Activated T-cell treated with anti-CD3 and anti-CD28 coated beads, Interleukin-2, amount 50 U/mL, for 24 hours (primary cell): ENCODE measurements at regions not wholly inside any gene's neighbourhood (a gene's known extent, or its start where the extent isn't known, plus 50 kb on each side); places are given as distances from the start of the nearest gene placed in this dataset.

Experiments
- DNase-seq: peaks from one replicate; pipeline ENCODE4 v3.0.0-alpha.2; 2020
- H3K27ac Mint-ChIP-seq: 2 replicates; pipeline ENCODE4 v1.8.0; 2020; ENCODE audit warnings: mild to moderate bottlenecking, mixed read lengths
- H3K27me3 Mint-ChIP-seq: 2 replicates; pipeline ENCODE4 v1.8.0; 2020; ENCODE audit warnings: mixed read lengths
- H3K36me3 Mint-ChIP-seq: 2 replicates; pipeline ENCODE4 v1.8.0; 2020; ENCODE audit warnings: low read depth, mixed read lengths
- H3K4me1 Mint-ChIP-seq: 2 replicates; pipeline ENCODE4 v1.8.0; 2020; ENCODE audit warnings: low read depth, mixed read lengths
- H3K4me3 Mint-ChIP-seq: 2 replicates; pipeline ENCODE4 v1.8.0; 2020; ENCODE audit warnings: mild to moderate bottlenecking, moderate library complexity, mixed read lengths
- H3K9me3 Mint-ChIP-seq: 2 replicates; pipeline ENCODE4 v1.8.0; 2020; ENCODE audit warnings: mixed read lengths

DNA sequence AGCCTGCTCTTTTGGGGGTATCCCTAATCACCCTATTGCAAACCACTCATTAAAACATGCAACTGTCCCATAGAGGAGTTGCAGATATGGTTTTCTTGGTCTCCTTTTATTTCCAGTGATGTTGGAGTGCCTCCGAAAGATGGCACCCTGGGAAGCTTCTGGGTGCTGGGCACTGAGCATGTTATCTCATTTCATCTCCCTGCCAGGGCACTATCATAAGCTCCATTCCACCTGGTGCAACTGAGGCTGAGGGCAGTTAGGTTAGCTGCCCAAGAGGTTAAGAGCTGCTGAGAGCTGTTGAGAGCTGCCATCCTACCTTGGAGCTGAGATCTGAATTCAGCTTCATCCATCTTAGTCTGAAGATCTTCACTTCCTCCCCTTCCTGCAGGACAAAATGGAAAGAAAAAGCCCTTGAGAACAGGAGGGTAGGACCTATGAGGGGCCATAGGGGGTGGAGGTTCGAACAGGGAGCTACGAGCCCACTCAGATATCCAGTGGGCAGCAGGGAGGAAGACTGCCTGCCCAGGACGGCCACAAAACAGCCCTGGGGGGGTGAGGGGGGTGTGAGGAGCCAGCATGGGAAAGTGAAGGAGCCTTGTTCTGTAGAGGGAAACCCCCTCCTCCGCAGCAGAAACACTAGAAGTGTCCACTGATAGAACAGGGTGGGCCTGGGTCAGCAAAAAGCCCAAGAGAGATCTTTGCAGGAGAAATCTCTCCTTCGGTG lies 202.5 kb downstream of the ZFP36L2 start:
- DNase-seq: no peak
- no peak overlapping the region for H3K27ac Mint-ChIP-seq
- no peaks in the 10 kb centered on the region for H3K27me3 Mint-ChIP-seq
- H3K36me3 Mint-ChIP-seq: no peaks in the 10 kb centered on the region
- H3K9me3 Mint-ChIP-seq: peaks cover 9% of the 10 kb centered on the region
- H3K4me3 Mint-ChIP-seq: no peak overlapping the region
- peaks cover 12% of the 10 kb centered on the region for H3K4me1 Mint-ChIP-seq

DNA sequence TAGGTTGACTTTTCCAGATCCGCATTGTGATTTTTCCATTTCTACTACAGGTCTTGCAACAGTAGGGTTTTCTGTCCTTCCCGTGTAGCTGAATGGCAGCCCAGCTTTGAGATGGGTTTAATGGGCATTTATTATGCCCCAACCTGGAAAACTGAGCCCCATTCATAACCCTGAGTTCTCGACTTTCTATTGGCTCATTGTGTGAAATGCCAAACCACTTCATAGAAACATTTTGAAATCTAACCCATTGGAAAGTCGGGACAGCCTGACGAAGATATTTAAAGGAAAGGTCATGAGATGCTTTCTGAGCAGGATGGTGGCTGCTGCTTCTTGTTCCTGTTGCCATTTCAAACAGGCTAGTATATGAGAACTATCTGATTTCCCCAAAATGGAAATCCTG lies 203.5 kb downstream of the ZFP36L2 start:
- Mint-ChIP-seq H3K9me3 (peaks cover 9% of the 10 kb centered on the region), H3K27ac (no peak overlapping the region), H3K4me1 (peaks cover 12% of the 10 kb centered on the region), H3K36me3 (no peaks in the 10 kb centered on the region), H3K27me3 (no peaks in the 10 kb centered on the region), H3K4me3 (no peak overlapping the region)
- no peak for DNase-seq

DNA sequence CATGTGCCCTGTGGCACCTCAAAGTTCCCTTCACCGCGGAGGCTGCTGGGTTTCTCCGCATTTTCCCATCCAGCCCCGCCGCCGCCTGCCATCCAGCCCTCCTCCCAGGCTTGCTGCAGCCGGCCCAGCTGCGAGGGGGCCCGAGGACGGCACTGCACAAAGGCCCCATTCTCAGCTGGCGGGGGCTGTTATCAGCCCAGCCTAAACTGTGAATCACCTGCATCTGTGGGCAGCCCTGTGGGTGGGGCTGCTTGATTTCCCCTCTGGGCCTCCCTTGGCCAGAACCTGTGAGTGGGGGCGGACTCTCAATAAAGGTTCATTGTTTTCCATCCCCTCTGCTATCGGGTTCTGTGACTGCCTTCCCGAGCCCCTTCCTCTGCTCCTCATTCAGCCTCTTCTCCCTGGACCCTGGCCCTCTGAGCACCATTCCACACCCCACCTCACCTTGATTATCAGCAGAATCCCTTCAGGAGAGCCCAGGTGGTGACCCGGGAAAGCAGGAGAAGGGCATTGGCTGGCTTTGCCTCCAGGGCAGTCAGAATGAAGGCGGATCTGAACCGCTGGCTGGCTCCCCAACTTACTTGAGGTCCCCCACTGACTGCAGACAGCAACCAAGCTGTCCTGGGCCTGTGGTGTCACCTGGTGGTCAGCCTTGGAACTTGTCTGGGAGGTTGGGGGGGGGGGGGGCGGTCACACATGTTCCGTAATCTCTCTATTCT lies 204.5 kb downstream of the ZFP36L2 start:
- no peak for DNase-seq
- peaks cover 12% of the 10 kb centered on the region for H3K4me1 Mint-ChIP-seq
- no peaks in the 10 kb centered on the region for H3K36me3 Mint-ChIP-seq
- H3K27me3 Mint-ChIP-seq: no peaks in the 10 kb centered on the region
- H3K27ac Mint-ChIP-seq: no peak overlapping the region
- peaks cover 9% of the 10 kb centered on the region for H3K9me3 Mint-ChIP-seq
- H3K4me3 Mint-ChIP-seq: no peak overlapping the region

DNA sequence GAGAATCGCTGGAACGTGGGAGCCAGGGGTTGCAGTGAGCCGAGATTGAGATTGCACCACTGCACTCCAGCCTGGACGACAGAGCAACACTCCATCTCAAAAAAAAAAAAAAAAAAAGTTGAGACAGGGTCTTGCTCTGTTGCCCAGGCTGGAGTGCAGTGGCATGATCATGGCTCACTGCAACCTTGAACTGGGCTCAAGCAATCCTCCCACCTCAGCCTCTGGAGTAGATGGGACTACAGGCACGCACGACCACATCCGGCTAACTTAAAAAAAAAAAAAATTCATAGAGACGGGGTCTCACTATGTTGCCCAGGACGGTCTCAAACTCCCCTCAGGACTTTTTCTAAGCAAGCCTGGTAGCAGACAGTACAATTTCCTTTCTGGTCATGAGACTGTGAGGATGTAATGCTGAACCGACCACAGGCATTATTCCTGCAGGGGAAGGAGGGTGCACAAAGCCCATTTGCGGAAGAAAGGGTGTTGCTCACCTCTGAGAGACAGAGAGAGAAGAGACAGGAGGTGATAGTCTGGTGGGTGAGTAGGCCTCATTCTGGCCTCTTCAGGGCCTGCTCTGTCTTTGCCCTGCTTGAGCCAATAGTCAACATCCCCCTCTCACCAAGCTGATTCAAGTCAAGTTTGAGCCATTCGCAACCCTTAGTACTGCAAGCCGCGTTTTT lies 205.3 kb downstream of the ZFP36L2 start:
- H3K4me1 Mint-ChIP-seq: peaks cover 12% of the 10 kb centered on the region
- H3K9me3 Mint-ChIP-seq: peaks cover 9% of the 10 kb centered on the region
- DNase-seq: no peak
- H3K27me3 Mint-ChIP-seq: no peaks in the 10 kb centered on the region
- H3K27ac Mint-ChIP-seq: no peak overlapping the region
- H3K4me3 Mint-ChIP-seq: no peak overlapping the region
- H3K36me3 Mint-ChIP-seq: no peaks in the 10 kb centered on the region

DNA sequence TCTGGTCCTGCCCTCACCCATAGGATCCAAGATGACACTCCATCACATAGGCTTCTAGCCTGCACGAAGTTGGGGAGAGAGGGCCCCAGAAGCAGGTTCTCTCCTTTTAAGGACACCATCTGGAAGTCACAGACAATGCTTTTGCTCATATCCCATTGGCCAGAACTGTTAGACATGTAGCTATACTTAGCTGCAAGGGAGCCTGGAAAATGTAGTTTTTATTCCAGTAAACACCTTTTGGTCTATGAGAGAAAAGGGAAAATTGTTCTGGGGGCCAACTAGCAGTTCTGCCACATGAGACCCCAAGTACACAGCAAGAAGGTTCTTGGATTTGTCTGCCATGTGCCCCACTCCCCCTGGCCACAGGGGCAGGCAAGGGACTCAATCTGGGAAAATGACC lies 206.1 kb downstream of the ZFP36L2 start:
- Mint-ChIP-seq H3K27me3 (no peaks in the 10 kb centered on the region), H3K36me3 (no peaks in the 10 kb centered on the region), H3K27ac (no peak overlapping the region), H3K4me3 (no peak overlapping the region), H3K9me3 (peaks cover 9% of the 10 kb centered on the region), H3K4me1 (peaks cover 9% of the 10 kb centered on the region)
- DNase-seq: no peak

DNA sequence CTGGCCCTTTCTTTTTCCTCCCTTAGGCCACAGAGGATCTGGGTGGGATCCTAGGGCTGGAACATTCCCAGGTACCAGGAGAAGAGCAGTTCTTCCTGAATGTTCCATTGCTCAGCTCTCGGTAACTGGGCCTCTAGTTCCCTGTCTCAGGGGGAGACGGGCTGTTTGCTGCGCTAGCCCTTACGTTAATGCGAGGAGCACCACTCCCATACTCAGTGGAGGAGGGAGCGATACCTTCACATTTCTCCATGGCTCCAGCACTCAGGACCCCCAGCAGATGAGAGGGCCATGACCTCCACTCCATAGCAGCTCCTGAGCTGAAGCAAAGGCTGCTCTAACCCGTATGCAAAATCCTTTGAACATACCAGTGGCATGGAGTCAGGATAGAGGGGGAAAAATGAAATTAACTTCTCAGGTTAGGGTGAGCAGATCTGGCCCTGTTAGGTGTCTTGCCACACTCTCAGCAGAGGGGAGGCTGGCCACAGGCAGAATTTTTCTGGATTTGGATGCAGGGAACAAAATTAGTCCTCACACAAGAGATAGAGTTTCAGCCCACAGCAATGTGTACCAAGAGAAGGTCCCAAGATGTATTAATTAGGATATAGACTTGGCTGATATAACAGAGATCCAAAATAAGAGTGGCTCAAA lies 206.7 kb downstream of the ZFP36L2 start:
- H3K4me3 Mint-ChIP-seq: no peak overlapping the region
- H3K4me1 Mint-ChIP-seq: peaks cover 3% of the 10 kb centered on the region
- DNase-seq: no peak
- H3K27me3 Mint-ChIP-seq: no peaks in the 10 kb centered on the region
- no peak overlapping the region for H3K27ac Mint-ChIP-seq
- no peaks in the 10 kb centered on the region for H3K36me3 Mint-ChIP-seq
- H3K9me3 Mint-ChIP-seq: peaks cover 9% of the 10 kb centered on the region

DNA sequence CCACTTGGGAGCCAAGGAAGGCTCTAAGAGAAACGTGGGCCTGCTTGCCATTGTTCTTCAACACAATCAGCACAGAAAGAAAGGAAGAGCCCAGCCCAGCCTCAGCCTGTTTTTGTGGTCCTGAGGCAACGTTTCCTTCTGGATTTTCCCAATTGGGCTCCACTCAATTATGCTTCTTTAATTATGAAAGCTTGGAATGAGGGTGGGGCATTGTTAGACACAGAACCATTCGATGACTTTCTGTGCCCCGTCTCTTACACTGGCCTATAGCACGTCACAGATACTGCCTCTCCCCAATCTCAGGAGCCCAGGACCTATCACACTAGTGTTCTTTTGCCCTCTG lies 207.4 kb downstream of the ZFP36L2 start:
- H3K36me3 Mint-ChIP-seq: no peaks in the 10 kb centered on the region
- no peaks in the 10 kb centered on the region for H3K27me3 Mint-ChIP-seq
- no peaks in the 10 kb centered on the region for H3K4me1 Mint-ChIP-seq
- H3K4me3 Mint-ChIP-seq: no peak overlapping the region
- no peak overlapping the region for H3K27ac Mint-ChIP-seq
- DNase-seq: no peak
- H3K9me3 Mint-ChIP-seq: peaks cover 9% of the 10 kb centered on the region

DNA sequence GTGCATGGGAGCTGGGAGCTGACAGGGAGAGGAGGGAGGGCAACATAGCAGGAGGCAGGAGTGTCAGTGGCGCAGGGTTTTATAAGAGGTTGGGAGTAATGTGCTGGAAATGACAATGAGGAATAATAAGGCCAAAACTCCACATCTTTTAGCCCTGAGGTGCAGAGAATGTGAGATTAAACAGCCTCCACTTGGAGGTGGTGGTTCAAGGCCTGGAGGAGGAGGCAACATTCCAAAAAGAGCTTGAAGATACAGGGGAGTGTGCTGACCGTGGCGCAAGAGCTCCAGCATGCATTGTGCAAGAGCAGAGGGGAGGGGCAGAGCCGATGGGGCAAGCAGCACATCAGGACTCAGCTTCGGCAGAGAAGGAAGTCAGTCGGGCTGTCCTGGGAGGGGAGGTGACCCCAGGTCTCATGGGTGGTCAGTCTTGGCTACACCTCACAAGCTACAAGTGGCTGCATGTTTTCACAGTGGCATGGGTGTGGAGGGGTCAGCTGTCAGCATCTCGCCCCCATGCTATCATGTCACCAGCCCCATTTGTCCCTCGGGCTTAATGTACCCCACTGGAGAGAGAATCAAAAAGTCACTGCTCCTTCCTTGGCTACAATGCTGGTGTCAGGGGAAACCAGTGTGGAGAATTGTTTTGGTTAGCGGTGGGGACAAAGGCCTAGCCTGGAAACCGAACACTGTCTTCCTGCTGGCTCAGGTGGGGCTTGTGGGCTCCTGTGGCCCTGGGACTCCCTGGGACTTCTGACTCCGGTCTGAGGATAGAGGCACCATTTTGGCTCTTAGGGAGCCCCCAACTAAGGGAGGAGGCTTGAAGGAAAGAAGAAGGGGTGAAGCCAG lies 208.0 kb downstream of the ZFP36L2 start:
- Mint-ChIP-seq H3K27ac (no peak overlapping the region), H3K9me3 (peaks cover 9% of the 10 kb centered on the region), H3K4me3 (no peak overlapping the region), H3K36me3 (no peaks in the 10 kb centered on the region), H3K4me1 (no peaks in the 10 kb centered on the region), H3K27me3 (no peaks in the 10 kb centered on the region)
- DNase-seq: no peak

DNA sequence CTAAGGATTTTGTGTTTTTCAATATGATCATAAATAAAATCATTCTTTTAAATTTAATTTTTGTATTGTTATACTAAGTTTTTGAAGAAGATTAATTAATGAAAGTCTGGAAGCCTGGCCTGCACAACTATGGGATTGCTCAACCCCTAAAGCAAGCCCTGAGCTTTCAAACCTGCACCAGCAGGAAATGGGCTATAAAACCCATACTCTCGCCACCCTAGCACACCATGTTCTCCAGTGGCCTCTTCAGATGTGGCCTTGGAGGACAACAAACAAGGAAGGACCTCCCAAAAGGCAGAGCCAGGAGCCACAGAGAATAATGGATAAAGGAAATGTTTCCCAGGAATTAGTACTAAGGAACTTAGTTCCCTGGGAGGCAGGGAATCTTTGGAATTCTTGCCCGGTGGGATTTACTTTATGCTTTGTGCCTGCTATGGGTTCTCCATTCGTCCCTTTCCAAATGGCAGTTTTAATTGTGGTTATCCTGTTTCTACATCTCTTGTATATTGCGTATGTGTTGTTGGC lies 212.5 kb downstream of the ZFP36L2 start:
- H3K4me1 Mint-ChIP-seq: peaks cover 9% of the 10 kb centered on the region
- H3K9me3 Mint-ChIP-seq: no peaks in the 10 kb centered on the region

DNA sequence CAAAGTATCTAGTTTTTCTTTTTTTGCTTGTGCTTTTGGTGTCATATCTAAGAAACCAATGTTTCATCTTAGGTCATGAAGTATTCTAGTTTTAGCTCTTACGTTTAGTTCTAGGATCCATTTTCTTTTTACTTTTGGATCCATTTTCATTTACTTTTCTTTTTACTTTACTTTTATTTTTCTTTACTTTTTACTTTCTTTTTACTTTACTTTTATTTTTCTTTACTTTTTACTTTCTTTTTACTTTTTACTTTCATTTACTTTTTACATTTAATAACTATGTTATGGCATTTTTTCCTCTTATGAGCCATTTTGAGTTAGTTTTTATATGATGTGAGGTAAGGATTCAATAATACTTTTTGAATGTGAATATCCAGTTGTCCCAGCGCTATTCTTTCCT lies 213.4 kb downstream of the ZFP36L2 start:
- Mint-ChIP-seq H3K4me3 (no peak overlapping the region), H3K27ac (no peak overlapping the region), H3K36me3 (no peaks in the 10 kb centered on the region), H3K27me3 (no peaks in the 10 kb centered on the region), H3K9me3 (peaks cover 2% of the 10 kb centered on the region), H3K4me1 (peaks cover 9% of the 10 kb centered on the region)
- DNase-seq: no peak

More for the DNA sequence above, 212.5 kb downstream of the ZFP36L2 start:
- no peaks in the 10 kb centered on the region for H3K36me3 Mint-ChIP-seq
- H3K27me3 Mint-ChIP-seq: no peaks in the 10 kb centered on the region
- no peak overlapping the region for H3K4me3 Mint-ChIP-seq
- DNase-seq: no peak
- H3K27ac Mint-ChIP-seq: no peak overlapping the region

DNA sequence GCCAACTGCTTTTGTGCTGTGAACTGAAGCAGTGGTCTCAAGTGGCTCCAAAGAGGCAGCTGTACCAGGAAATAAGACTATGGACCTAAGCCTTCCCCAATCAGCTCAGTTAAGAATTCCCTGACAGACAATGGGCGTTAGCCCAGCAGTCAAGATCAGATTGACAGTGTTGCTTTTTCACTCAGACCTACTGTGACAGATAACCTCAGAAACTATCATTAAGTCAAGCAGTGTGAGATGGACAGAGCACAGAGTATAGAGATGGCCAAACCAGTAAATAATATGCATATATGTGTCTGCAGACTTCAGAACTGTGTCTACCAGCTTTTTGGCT lies 215.3 kb downstream of the ZFP36L2 start:
- Mint-ChIP-seq H3K36me3 (no peaks in the 10 kb centered on the region), H3K9me3 (peaks cover 2% of the 10 kb centered on the region), H3K4me3 (no peak overlapping the region), H3K27ac (no peak overlapping the region), H3K4me1 (peaks cover 9% of the 10 kb centered on the region), H3K27me3 (no peaks in the 10 kb centered on the region)
- DNase-seq: no peak

DNA sequence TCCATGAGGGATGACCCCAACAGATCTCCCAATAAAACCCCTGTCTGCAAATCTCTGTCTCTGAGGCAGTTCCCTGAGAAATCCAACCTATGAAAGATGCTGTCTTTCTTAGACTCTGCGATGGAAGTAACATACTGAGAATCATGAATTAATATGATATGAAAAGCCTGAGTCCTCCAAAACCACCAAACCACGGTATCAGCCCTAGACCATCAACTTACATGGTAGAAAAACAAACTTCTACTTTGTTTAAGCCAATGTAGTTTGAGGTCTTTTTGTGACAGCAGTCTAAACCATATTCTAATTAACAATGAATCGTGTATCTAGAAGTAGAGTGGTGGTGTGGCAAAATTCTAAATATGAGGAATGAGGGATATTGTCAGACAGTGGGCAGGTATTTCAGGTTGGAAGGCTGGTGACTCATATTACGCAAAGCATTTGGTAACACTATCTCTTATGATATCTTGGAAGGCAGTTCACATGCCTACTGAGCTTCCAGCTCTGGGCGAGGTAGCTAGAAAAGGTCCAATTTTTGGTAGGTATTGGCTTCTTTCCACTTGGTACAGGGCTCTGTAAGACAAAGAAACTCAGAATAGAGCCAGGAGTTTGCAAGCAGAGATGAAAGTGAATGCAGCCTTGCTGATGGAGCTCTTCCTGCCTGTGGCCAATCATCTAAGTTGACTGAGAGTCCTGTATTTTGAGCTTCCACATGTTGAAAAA lies 215.8 kb downstream of the ZFP36L2 start:
- H3K27me3 Mint-ChIP-seq: no peaks in the 10 kb centered on the region
- no peak overlapping the region for H3K4me3 Mint-ChIP-seq
- no peaks in the 10 kb centered on the region for H3K36me3 Mint-ChIP-seq
- H3K4me1 Mint-ChIP-seq: peaks cover 9% of the 10 kb centered on the region
- H3K27ac Mint-ChIP-seq: no peak overlapping the region
- peaks cover 2% of the 10 kb centered on the region for H3K9me3 Mint-ChIP-seq
- DNase-seq: no peak

DNA sequence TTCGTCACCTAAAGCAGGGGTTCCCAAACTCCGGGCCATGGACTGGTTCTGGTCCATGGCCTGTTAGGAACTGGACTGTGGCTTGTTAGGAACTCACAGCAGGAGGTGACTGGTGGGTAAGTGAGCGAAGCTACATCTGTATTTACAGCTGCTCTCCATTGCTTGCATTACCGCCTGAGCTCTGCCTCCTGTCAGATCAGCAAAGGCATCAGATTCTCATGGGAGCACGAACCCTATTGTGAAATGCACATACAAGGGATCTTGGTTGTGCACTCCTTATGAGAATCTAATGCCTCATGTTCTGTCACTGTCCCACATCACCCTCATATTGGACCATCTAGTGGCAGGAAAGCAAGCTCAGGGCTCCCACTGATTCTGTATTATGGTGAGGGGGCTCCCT lies 217.0 kb downstream of the ZFP36L2 start:
- no peak overlapping the region for H3K4me3 Mint-ChIP-seq

More for the DNA sequence above, 217.0 kb downstream of the ZFP36L2 start:
- Mint-ChIP-seq H3K9me3 (peaks cover 2% of the 10 kb centered on the region), H3K4me1 (peaks cover 9% of the 10 kb centered on the region), H3K27ac (no peak overlapping the region), H3K36me3 (no peaks in the 10 kb centered on the region), H3K27me3 (no peaks in the 10 kb centered on the region)
- DNase-seq: no peak
